B cell (primary cell): ENCODE measurements at regions not wholly inside any gene's neighbourhood (a gene's known extent, or its start where the extent isn't known, plus 50 kb on each side); places are given as distances from the start of the nearest gene placed in this dataset.

Experiments
- ATAC-seq: fragments of 200-7000 bp; cut with Tn5 transposase; one replicate; pipeline ENCODE4 v1.10.0; 2021; ENCODE audit warnings: low read depth, mild to moderate bottlenecking, moderate number of reproducible peaks, moderate library complexity
- CTCF ChIA-PET: fragments of 350-600 bp; sonication (Branson Sonifier 250); formaldehyde crosslinking; loops from one replicate; lab custom pipeline; 2021; ENCODE audit warnings: antibody characterized with exemption, inconsistent platforms; lab: Charles Lee
- POLR2A ChIA-PET: fragments of 350-600 bp; sonication (Branson Sonifier 250); formaldehyde crosslinking; loops from one replicate; lab custom pipeline; 2021; ENCODE audit warnings: antibody characterized with exemption; lab: Charles Lee
- DNase-seq: peaks from one replicate; pipeline ENCODE4 v3.0.0; 2013
- H2AFZ ChIP-seq: 2 replicates; pipeline ENCODE4 v1.6.1; 2012; ENCODE audit warnings: mild to moderate bottlenecking, low read depth, low read length; ENCODE audit not compliant: insufficient read depth, poor library complexity, severe bottlenecking
- H3K27ac ChIP-seq, 2 donors: 1 replicate in 1 of 2; 2 replicates in 1 of 2; pipeline ENCODE4 v1.5.1; 2012 to 2013; ENCODE audit warnings: low read length in 2 of 2, mild to moderate bottlenecking in 2 of 2, moderate library complexity in 1 of 2
- H3K27me3 ChIP-seq, 4 experiments: fragments of 200-600 bp in 1 of 4; sonication (generic) in 1 of 4; replicated peaks in 1 of 4; 1 replicate in 2 of 4; 2 replicates in 2 of 4; pipeline versions ENCODE4 v1.6.1 to v1.7.0; 2013 to 2016; ENCODE audit warnings: low read length in 3 of 4, mild to moderate bottlenecking in 2 of 4, mixed read lengths in 1 of 4, moderate library complexity in 1 of 4; ENCODE audit not compliant: insufficient read depth in 4 of 4, control insufficient read depth in 3 of 4; ENCODE audit errors: control extremely low read depth in 1 of 4
- H3K36me3 ChIP-seq, 2 experiments: replicated peaks in 1 of 2; 1 replicate in 1 of 2; 2 replicates in 1 of 2; pipeline versions ENCODE4 v1.6.1 to v1.7.1; 2013; ENCODE audit warnings: low read length in 1 of 2; ENCODE audit not compliant: insufficient read depth in 2 of 2, control insufficient read depth in 1 of 2; ENCODE audit errors: control extremely low read depth in 1 of 2, extremely low read depth in 1 of 2
- H3K4me1 ChIP-seq, 2 donors: fragments of 200-600 bp in 1 of 2; sonication (generic) in 1 of 2; 1 replicate in 1 of 2; 2 replicates in 1 of 2; pipeline versions ENCODE4 v1.5.1 to v1.6.1; 2013 to 2017; ENCODE audit warnings: low read length in 2 of 2; ENCODE audit not compliant: control insufficient read depth in 2 of 2, insufficient read depth in 2 of 2
- H3K4me2 ChIP-seq: replicated peaks from 2 replicates; pipeline ENCODE3; 2012; ENCODE audit warnings: mild to moderate bottlenecking, low read depth, low read length; ENCODE audit not compliant: poor library complexity, severe bottlenecking
- H3K4me3 ChIP-seq, 5 experiments: fragments of 200-600 bp in 1 of 5; sonication (generic) in 1 of 5; 1 replicate in 3 of 5; 2 replicates in 2 of 5; pipeline versions ENCODE4 v1.5.1 to v1.7.0; 2011 to 2016; ENCODE audit warnings: low read length in 4 of 5, mild to moderate bottlenecking in 4 of 5, low read depth in 2 of 5, control low read depth in 1 of 5, moderate library complexity in 1 of 5; ENCODE audit not compliant: insufficient read depth in 1 of 5; ENCODE audit errors: control extremely low read depth in 1 of 5, extremely low read depth in 1 of 5
- H3K79me2 ChIP-seq: fragments of 200-600 bp; sonication (generic); one replicate; pipeline ENCODE4 v1.6.0; 2016; ENCODE audit warnings: low read length; ENCODE audit not compliant: control insufficient read depth, insufficient read depth
- H3K9ac ChIP-seq: fragments of 200-600 bp; sonication (generic); 2 replicates; pipeline ENCODE4 v1.6.1; 2017; ENCODE audit warnings: mild to moderate bottlenecking, low read length, moderate library complexity
- H3K9me3 ChIP-seq, 3 donors: one replicate each; pipeline versions ENCODE4 v1.6.1 to v1.7.1; 2013; ENCODE audit warnings: low read length in 2 of 3; ENCODE audit not compliant: control insufficient read depth in 2 of 3, insufficient read depth in 1 of 3; ENCODE audit errors: control extremely low read depth in 1 of 3
- H4K20me1 ChIP-seq: 2 replicates; pipeline ENCODE4 v1.6.0; 2012; ENCODE audit warnings: mild to moderate bottlenecking, low read length; ENCODE audit not compliant: insufficient read depth, control insufficient read depth, poor library complexity, severe bottlenecking
- H3K27ac Mint-ChIP-seq: one replicate; pipeline ENCODE4 v1.8.0; 2021; ENCODE audit warnings: mixed read lengths
- H3K27me3 Mint-ChIP-seq: one replicate; pipeline ENCODE4 v1.8.0; 2021; ENCODE audit warnings: mixed read lengths
- H3K4me1 Mint-ChIP-seq: one replicate; pipeline ENCODE4 v1.8.0; 2021; ENCODE audit warnings: mixed read lengths
- H3K4me3 Mint-ChIP-seq: one replicate; pipeline ENCODE4 v1.8.0; 2021; ENCODE audit warnings: mixed read lengths
- H3K9me3 Mint-ChIP-seq: one replicate; pipeline ENCODE4 v1.8.0; 2022; ENCODE audit warnings: mixed read lengths; ENCODE audit not compliant: insufficient read depth
- EZH2 ChIP-seq: IDR thresholded peaks from 2 replicates; pipeline ENCODE4 v1.6.1; 2012; ENCODE audit warnings: borderline replicate concordance, low read depth, mild to moderate bottlenecking, moderate library complexity, low read length; ENCODE audit not compliant: insufficient read depth, poor library complexity, severe bottlenecking
- WGBS: methylation state at CpG from one replicate; pipeline ENCODE4 v1.1.5; 2013; ENCODE audit warnings: missing lambda C conversion rate; ENCODE audit not compliant: insufficient coverage; 5-methylcytosine and 5-hydroxymethylcytosine counted together
- intact Hi-C: fragments of 100-400 bp; cut with micrococcal nuclease; formaldehyde crosslinking; loops from one replicate; pipeline ENCODE4 v1.10.0; 2022
- TF ChIP-seq, protein P1 (sequence below): fragments of 200-600 bp; IDR thresholded peaks from one replicate; pipeline ENCODE4 v1.8.0; 2022; ENCODE audit warnings: antibody characterized with exemption, mild to moderate bottlenecking

GRCh38 chr16:51390877-51391276 is 239.8 kb upstream of the SALL1 start:
- H3K79me2 ChIP-seq = no peaks in the 10 kb centered on the region
- DNase-seq = no peak
- H3K36me3 ChIP-seq = no peaks in the 10 kb centered on the region
- H3K4me2 ChIP-seq = no peak overlapping the region
- Mint-ChIP-seq H3K9me3 (peaks cover 10% of the 10 kb centered on the region), H3K27ac (no peak overlapping the region), H3K4me1 (no peaks in the 10 kb centered on the region), H3K4me3 (no peak overlapping the region), H3K27me3 (no peaks in the 10 kb centered on the region)
- no peaks in the 10 kb centered on the region for H3K4me1 ChIP-seq
- intact Hi-C loops = no loop called here
- no peak for ATAC-seq
- no peaks in the 10 kb centered on the region for H4K20me1 ChIP-seq
- no peak overlapping the region for H3K9ac ChIP-seq
- no peaks in the 10 kb centered on the region for H3K27me3 ChIP-seq
- ChIA-PET CTCF (no interaction called here), POLR2A (no interaction called here)
- peaks cover 0 to 17% (median 0%) of the 10 kb centered on the region in 3 donors for H3K9me3 ChIP-seq
- WGBS = no CpG with 5 or more reads among the region's 3 CpGs
- no peak overlapping the region for H2AFZ ChIP-seq
- H3K27ac ChIP-seq = no peak overlapping the region
- no peak overlapping the region for H3K4me3 ChIP-seq
- TF ChIP-seq, protein P1, sequence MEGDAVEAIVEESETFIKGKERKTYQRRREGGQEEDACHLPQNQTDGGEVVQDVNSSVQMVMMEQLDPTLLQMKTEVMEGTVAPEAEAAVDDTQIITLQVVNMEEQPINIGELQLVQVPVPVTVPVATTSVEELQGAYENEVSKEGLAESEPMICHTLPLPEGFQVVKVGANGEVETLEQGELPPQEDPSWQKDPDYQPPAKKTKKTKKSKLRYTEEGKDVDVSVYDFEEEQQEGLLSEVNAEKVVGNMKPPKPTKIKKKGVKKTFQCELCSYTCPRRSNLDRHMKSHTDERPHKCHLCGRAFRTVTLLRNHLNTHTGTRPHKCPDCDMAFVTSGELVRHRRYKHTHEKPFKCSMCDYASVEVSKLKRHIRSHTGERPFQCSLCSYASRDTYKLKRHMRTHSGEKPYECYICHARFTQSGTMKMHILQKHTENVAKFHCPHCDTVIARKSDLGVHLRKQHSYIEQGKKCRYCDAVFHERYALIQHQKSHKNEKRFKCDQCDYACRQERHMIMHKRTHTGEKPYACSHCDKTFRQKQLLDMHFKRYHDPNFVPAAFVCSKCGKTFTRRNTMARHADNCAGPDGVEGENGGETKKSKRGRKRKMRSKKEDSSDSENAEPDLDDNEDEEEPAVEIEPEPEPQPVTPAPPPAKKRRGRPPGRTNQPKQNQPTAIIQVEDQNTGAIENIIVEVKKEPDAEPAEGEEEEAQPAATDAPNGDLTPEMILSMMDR = no peak
- TF ChIP-seq EZH2 = no peak

DNA sequence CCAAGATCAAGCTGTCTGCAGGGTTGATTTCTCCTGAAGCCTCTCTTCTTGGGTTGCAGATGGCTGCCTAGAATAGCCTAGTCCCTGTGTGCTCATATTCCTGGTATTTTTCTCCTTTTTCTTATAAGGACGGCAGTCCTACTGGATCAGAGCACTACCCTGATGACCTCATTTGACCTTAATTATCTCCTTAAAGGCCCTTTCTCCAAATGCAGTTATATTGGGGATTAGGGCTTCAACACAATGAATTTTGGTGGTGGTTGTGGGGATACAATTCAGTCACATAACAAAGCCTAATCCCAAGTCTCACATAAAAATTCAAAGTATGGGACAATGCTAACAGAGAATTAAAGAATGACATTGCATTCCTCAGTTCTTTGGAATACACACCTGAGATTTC is 238.8 kb upstream of the SALL1 start:
- no peaks in the 10 kb centered on the region for H3K27me3 Mint-ChIP-seq
- WGBS = no CpG with 5 or more reads among the region's 1 CpG
- CTCF ChIA-PET = no interaction called here

More for the DNA sequence above, 238.8 kb upstream of the SALL1 start:
- Histone ChIP-seq H3K4me1 (no peaks in the 10 kb centered on the region), H3K9ac (no peak overlapping the region), H2AFZ (no peak overlapping the region), H3K79me2 (no peaks in the 10 kb centered on the region), H3K4me2 (no peak overlapping the region), H3K4me3 (no peak overlapping the region), H3K36me3 (no peaks in the 10 kb centered on the region), H3K27me3 (no peaks in the 10 kb centered on the region), H3K9me3 (peaks cover 0 to 17% (median 0%) of the 10 kb centered on the region in 3 donors), H4K20me1 (no peaks in the 10 kb centered on the region), H3K27ac (no peak overlapping the region)
- H3K4me1 Mint-ChIP-seq = no peaks in the 10 kb centered on the region
- POLR2A ChIA-PET = no interaction called here
- no peak for DNase-seq
- TF ChIP-seq EZH2 = no peak
- TF ChIP-seq, protein P1 = no peak
- H3K27ac Mint-ChIP-seq = no peak overlapping the region
- no peak for ATAC-seq
- H3K4me3 Mint-ChIP-seq = no peak overlapping the region
- intact Hi-C loops = no loop called here
- H3K9me3 Mint-ChIP-seq = peaks cover 10% of the 10 kb centered on the region
